Right lung (tissue), 2 donors: ENCODE measurements at regions not wholly inside any gene's neighbourhood (a gene's known extent, or its start where the extent isn't known, plus 50 kb on each side); places are given as distances from the start of the nearest gene placed in this dataset.

Experiments
- DNase-seq, 2 donors: peaks; one replicate each; pipeline ENCODE4 v3.0.0-alpha.2; 2013

GRCh38 chr2:128745946-128746345, 427.3 kb upstream of the HS6ST1 start:
- DNase-seq = no peak

GRCh38 chr2:128746356-128746755, 427.7 kb upstream of the HS6ST1 start:
- no peak for DNase-seq

- no peak for DNase-seq
Observed at GRCh38 chr2:128748336-128748735, 429.7 kb upstream of the HS6ST1 start.

GRCh38 chr2:128748835-128749605, 430.4 kb upstream of the HS6ST1 start:
- DNase-seq = no peak

- DNase-seq = no peak
Observed at GRCh38 chr2:128750328-128751165, 431.9 kb upstream of the HS6ST1 start.

GRCh38 chr2:128751746-128752145, 433.1 kb upstream of the HS6ST1 start:
- no peak for DNase-seq

- no peak for DNase-seq
Observed at GRCh38 chr2:128752691-128753263, 434.1 kb upstream of the HS6ST1 start.

- DNase-seq = no peak
Observed at GRCh38 chr2:128753321-128753720, 434.7 kb upstream of the HS6ST1 start.

- DNase-seq = no peak
Observed at GRCh38 chr2:128753800-128754199, 435.1 kb upstream of the HS6ST1 start.

- DNase-seq = no peak
Observed at GRCh38 chr2:128754246-128754724, 435.6 kb upstream of the HS6ST1 start.

- DNase-seq = no peak
Observed at GRCh38 chr2:128755695-128756364, 437.2 kb upstream of the HS6ST1 start.

GRCh38 chr2:128756365-128756717, 437.7 kb upstream of the HS6ST1 start:
- DNase-seq = peak; percentile 88

- DNase-seq = no peak
Observed at GRCh38 chr2:128765811-128766210, 447.1 kb upstream of the HS6ST1 start.

GRCh38 chr2:128768041-128768440, 449.4 kb upstream of the HS6ST1 start:
- DNase-seq = no peak

- DNase-seq = no peak
Observed at GRCh38 chr2:128769457-128770142, 450.9 kb upstream of the HS6ST1 start.

GRCh38 chr2:128770143-128771085, 451.7 kb upstream of the HS6ST1 start:
- no peak for DNase-seq

- DNase-seq = no peak
Observed at GRCh38 chr2:128771401-128771800, 452.7 kb upstream of the HS6ST1 start.

- DNase-seq = no peak
Observed at GRCh38 chr2:128772671-128773070, 454.0 kb upstream of the HS6ST1 start.

GRCh38 chr2:128773641-128774319, 455.1 kb upstream of the HS6ST1 start:
- DNase-seq = no peak
